ENCODE measurements at regions not wholly inside any gene's neighbourhood (a gene's known extent, or its start where the extent isn't known, plus 50 kb on each side); places are given as distances from the start of the nearest gene placed in this dataset.

GRCh38 chr9:13770956-13771355 lies 491.5 kb upstream of the MPDZ start:
- TF ChIP-seq POLR2AphosphoS5 (IDR thresholded peaks at IDR 0.05) (no peak), POLR2A (IDR thresholded peaks at IDR 0.05; ENCODE audit: low read depth) (no peak), CTCF (IDR thresholded peaks at IDR 0.05) (no peak), EP300 (IDR thresholded peaks at IDR 0.05) (no peak)

Measured in esophagus muscularis mucosa (tissue), 4 donors.